HG02973 (cell line): ENCODE measurements at regions not wholly inside any gene's neighbourhood (a gene's known extent, or its start where the extent isn't known, plus 50 kb on each side); places are given as distances from the start of the nearest gene placed in this dataset.

Experiments
- ATAC-seq: cut with Tn5 transposase; IDR thresholded peaks from one replicate; pipeline ENCODE4 v1.9.1; 2021; ENCODE audit warnings: moderate library complexity; ENCODE audit not compliant: unreplicated experiment

- no peak for ATAC-seq
Measured at GRCh38 chr15:95425859-95426258, 904.6 kb upstream of the NR2F2 start.

- no peak for ATAC-seq
Measured at GRCh38 chr15:95429345-95429744, 901.2 kb upstream of the NR2F2 start.

GRCh38 chr15:95431518-95431917 is 899.0 kb upstream of the NR2F2 start:
- ATAC-seq, result no peak

- no peak for ATAC-seq
Measured at GRCh38 chr15:95432878-95433405, 897.6 kb upstream of the NR2F2 start.

GRCh38 chr15:95439922-95440376 is 890.6 kb upstream of the NR2F2 start:
- ATAC-seq, result no peak

- no peak for ATAC-seq
Measured at GRCh38 chr15:95440712-95441111, 889.8 kb upstream of the NR2F2 start.

GRCh38 chr15:95442107-95442719 is 888.3 kb upstream of the NR2F2 start:
- no peak for ATAC-seq

- ATAC-seq, result no peak
Measured at GRCh38 chr15:95444860-95445259, 885.6 kb upstream of the NR2F2 start.

- ATAC-seq, result no peak
Measured at GRCh38 chr15:95446854-95447253, 883.6 kb upstream of the NR2F2 start.

GRCh38 chr15:95447486-95447885 is 883.0 kb upstream of the NR2F2 start:
- ATAC-seq, result no peak

- ATAC-seq, result no peak
Measured at GRCh38 chr15:95448531-95449229, 881.8 kb upstream of the NR2F2 start.

GRCh38 chr15:95449230-95449628 is 881.3 kb upstream of the NR2F2 start:
- ATAC-seq, result no peak

GRCh38 chr15:95450413-95450812 is 880.1 kb upstream of the NR2F2 start:
- no peak for ATAC-seq

- no peak for ATAC-seq
Measured at GRCh38 chr15:95451938-95452337, 878.6 kb upstream of the NR2F2 start.

- no peak for ATAC-seq
Measured at GRCh38 chr15:95454403-95455262, 875.9 kb upstream of the NR2F2 start.

GRCh38 chr15:95457520-95457919 is 873.0 kb upstream of the NR2F2 start:
- ATAC-seq, result no peak

- ATAC-seq, result no peak
Measured at GRCh38 chr15:95458721-95459120, 871.8 kb upstream of the NR2F2 start.

- ATAC-seq, result no peak
Measured at GRCh38 chr15:95459273-95459672, 871.2 kb upstream of the NR2F2 start.

- ATAC-seq, result no peak
Measured at GRCh38 chr15:95464509-95464908, 866.0 kb upstream of the NR2F2 start.

GRCh38 chr15:95468820-95469219 is 861.7 kb upstream of the NR2F2 start:
- ATAC-seq, result no peak

- no peak for ATAC-seq
Measured at GRCh38 chr15:95469496-95470000, 861.0 kb upstream of the NR2F2 start.
